Ectodermal cell (in vitro differentiated cells): ENCODE measurements at regions not wholly inside any gene's neighbourhood (a gene's known extent, or its start where the extent isn't known, plus 50 kb on each side); places are given as distances from the start of the nearest gene placed in this dataset.

Source experiments
- H3K27ac ChIP-seq: 2 replicates; pipeline ENCODE4 v1.7.0; 2013; ENCODE audit warnings: mild to moderate bottlenecking, low read depth, low read length; ENCODE audit not compliant: insufficient read depth, poor library complexity, severe bottlenecking
- H3K27me3 ChIP-seq: 2 replicates; pipeline ENCODE4 v1.7.0; 2013; ENCODE audit warnings: mild to moderate bottlenecking, low read length; ENCODE audit not compliant: insufficient read depth, control insufficient read depth, poor library complexity, severe bottlenecking
- H3K36me3 ChIP-seq: one replicate; pipeline ENCODE4 v1.7.0; 2013; ENCODE audit warnings: low read length; ENCODE audit not compliant: control insufficient read depth, insufficient read depth
- H3K4me1 ChIP-seq: one replicate; pipeline ENCODE4 v1.7.0; 2013; ENCODE audit warnings: low read length; ENCODE audit not compliant: control insufficient read depth, insufficient read depth
- H3K4me3 ChIP-seq: 2 replicates; pipeline ENCODE4 v1.7.0; 2013; ENCODE audit warnings: low read depth, low read length, control low read depth; ENCODE audit not compliant: insufficient read depth
- H3K9me3 ChIP-seq: 2 replicates; pipeline ENCODE4 v1.7.0; 2013; ENCODE audit warnings: mild to moderate bottlenecking, low read length, moderate library complexity; ENCODE audit not compliant: control insufficient read depth
- WGBS, 2 experiments: methylation state at CpG; one replicate each; pipeline ENCODE4 v1.1.7; 2013; ENCODE audit warnings: missing lambda C conversion rate in 2 of 2; 5-methylcytosine and 5-hydroxymethylcytosine counted together

DNA sequence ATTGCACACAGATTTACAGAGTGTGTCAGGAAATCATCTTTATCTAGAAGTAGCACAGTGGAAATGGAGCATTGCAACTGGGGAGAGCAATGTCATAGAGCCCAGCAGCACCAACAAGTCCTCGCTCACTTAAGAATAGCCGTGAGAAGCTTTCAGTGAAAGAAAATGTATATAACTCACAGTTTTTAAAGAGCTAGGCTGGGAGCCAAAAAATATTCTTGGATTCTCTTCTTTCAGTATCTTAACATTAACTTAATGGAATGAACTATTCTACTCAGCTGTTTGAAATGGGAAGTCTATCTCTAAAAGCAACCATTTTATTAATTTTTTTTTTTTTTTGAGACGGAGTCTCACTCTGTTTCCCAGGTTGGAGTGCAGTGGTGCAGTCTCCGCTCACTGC lies 329.6 kb downstream of the COG6 start:
- H3K27ac ChIP-seq = no peak overlapping the region
- 96 to 97% methylated on average over 4 of the region's 4 CpGs for WGBS, 2 experiments
- H3K9me3 ChIP-seq = no peaks in the 10 kb centered on the region
- no peaks in the 10 kb centered on the region for H3K36me3 ChIP-seq
- H3K4me1 ChIP-seq = no peaks in the 10 kb centered on the region
- H3K4me3 ChIP-seq = no peak overlapping the region
- H3K27me3 ChIP-seq = no peaks in the 10 kb centered on the region

DNA sequence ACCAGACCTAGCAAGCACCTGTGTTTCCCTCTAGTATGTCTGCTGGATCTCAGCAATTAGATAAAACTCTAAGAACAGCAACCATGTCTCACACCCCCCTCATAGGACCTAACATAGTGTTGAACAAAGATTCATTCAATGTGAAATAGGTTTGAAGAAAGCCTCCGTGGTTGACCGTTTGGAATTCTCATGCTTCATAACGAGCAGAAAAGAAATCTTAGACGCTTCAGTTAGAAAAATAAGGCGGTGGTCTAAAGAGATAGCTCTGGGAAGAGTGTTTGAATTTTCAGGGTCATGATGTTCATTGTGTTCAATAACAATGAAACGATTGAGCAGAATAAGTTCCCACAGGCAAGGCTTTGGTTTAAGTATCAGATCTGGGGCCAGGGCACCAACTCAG lies 332.9 kb downstream of the COG6 start:
- WGBS, 2 experiments = 92 to 96% methylated on average over 6 of the region's 6 CpGs
- no peaks in the 10 kb centered on the region for H3K27me3 ChIP-seq
- no peak overlapping the region for H3K4me3 ChIP-seq
- H3K4me1 ChIP-seq = no peaks in the 10 kb centered on the region
- H3K9me3 ChIP-seq = no peaks in the 10 kb centered on the region
- no peaks in the 10 kb centered on the region for H3K36me3 ChIP-seq
- H3K27ac ChIP-seq = no peak overlapping the region

DNA sequence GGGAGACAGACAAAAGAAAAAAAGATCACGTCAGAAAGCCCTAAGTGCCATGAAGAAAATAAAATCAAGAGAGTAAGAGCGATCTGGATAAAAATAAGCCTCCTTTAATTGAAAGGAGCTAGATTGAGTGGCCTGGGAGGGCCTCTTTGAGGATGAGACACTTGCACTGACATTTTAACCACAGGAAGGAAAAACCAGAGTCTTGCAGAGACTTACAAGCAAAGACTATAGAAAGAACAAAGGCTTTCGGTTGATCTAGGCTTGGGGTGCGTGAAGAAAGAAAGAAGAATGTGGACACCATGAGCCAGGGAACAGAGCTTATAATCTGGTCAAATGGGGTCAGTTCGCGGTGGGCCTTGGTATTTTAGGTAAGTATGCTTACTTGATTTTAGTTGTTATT lies 342.7 kb downstream of the COG6 start:
- WGBS, 2 experiments = 93% methylated on average over 6 of the region's 6 CpGs
- no peaks in the 10 kb centered on the region for H3K9me3 ChIP-seq
- no peaks in the 10 kb centered on the region for H3K36me3 ChIP-seq
- no peaks in the 10 kb centered on the region for H3K27me3 ChIP-seq
- no peak overlapping the region for H3K4me3 ChIP-seq
- no peaks in the 10 kb centered on the region for H3K4me1 ChIP-seq
- H3K27ac ChIP-seq = no peak overlapping the region

DNA sequence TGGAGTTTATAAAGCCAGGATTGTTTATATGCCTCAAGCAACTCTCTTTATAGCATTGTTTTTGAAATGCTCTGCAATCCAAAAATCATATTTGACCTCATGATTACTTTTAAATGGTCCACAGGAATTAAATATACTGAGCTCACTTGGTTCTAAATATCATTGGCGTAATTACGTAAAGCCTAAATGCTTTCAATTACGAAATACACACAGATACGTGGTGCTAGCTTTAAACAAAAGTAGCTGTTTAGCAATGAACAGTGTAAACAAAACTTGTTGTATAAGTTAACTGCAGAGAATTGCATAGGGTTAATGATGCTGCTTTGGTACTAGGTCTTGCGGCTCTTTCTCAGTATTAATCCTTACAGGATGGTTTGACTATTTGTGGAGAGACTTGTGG lies 346.6 kb downstream of the COG6 start:
- Histone ChIP-seq H3K9me3 (no peaks in the 10 kb centered on the region), H3K4me1 (no peaks in the 10 kb centered on the region), H3K4me3 (no peak overlapping the region), H3K27ac (no peak overlapping the region), H3K36me3 (no peaks in the 10 kb centered on the region), H3K27me3 (no peaks in the 10 kb centered on the region)
- WGBS, 2 experiments = 96 to 100% methylated on average over 5 of the region's 5 CpGs

DNA sequence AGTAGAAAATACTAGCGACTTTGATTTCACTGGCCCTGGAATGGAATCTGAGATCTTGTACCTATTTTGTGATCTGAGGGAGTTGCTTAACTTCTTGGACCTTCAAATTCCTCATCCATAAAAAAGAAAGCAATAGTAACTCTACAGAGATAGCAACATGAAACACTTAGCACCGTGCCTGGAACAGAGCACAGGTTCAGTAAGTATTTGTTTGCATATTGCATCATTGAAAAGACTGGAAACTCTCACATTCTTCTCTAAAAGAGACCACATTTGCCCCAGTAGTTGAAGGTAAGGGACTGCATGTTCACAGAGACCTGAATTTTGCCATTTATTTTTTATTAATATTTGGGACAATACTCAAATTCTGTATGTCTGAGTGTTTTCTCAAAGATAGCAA lies 358.1 kb downstream of the COG6 start:
- Histone ChIP-seq H3K4me1 (no peaks in the 10 kb centered on the region), H3K9me3 (no peaks in the 10 kb centered on the region), H3K27me3 (no peaks in the 10 kb centered on the region), H3K36me3 (no peaks in the 10 kb centered on the region), H3K4me3 (no peak overlapping the region), H3K27ac (no peak overlapping the region)
- WGBS, 2 experiments = 96 to 100% methylated on average over 2 of the region's 2 CpGs

DNA sequence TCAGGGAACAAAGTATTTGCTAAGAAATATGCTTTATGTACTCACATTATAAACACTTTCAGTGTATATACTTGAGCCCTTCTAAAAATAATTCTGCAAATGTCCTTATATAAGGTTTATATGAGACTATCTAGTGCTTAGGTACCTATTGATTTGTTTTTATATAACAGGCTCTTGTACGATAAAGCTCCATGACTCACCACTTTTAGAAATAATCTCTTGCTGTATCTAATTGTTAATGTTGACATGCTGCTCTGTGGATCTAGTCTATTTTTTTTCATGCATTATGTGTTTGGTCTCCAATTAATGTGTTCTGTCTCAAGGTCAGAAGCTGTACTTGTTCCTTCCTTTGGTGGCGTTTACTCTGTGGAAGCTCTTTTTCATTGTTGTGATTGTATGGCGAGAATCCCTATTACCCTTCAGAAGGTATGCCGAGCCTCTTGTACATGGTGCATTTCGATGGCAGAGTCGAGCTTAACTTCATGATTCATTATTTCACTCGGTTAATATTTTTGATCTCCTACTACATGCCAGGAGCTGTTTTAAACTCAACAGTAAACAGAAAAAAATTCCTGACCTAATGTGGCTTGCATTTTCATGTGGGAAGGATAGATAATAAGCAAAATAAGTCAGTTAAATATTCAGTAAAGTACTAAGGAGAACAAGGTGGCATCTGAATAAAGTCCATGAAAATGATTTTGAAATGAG lies 361.6 kb downstream of the COG6 start:
- no peak overlapping the region for H3K4me3 ChIP-seq
- WGBS, 2 experiments = 84 to 89% methylated on average over 4 to 7 of the region's 7 CpGs
- no peaks in the 10 kb centered on the region for H3K36me3 ChIP-seq

DNA sequence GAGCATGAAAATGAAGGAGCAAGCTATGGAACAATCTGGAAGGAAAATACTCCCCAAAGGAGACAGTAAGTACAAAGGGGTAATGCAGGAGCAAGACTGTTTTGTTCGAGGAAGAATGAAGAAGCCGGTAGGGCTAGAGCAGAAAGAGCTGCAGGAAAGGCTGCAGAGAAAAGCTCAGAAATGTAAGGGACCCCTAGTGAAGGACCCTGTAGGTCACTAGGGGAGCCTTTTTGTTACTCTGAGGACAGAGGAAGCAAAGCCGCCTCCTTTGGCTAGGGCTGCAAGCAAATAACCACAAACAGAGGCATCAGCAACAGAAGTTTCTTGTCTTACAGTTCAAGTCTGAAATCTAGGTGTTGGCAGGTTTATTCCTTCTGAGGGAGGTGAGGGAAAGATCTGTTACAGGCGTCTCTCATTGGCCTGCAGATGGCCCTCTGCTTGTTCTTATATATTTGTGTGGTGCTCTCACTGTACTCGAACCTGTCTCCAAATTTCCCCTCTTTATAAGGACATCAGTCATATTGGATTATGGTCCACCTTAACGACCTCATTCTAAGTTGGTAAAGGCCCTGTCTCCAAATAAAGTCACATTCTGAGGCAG lies 362.3 kb downstream of the COG6 start:
- Histone ChIP-seq H3K4me1 (no peaks in the 10 kb centered on the region), H3K4me3 (no peak overlapping the region), H3K36me3 (no peaks in the 10 kb centered on the region), H3K27ac (no peak overlapping the region), H3K9me3 (no peaks in the 10 kb centered on the region), H3K27me3 (no peaks in the 10 kb centered on the region)
- 44 to 48% methylated on average over 6 of the region's 6 CpGs for WGBS, 2 experiments

More for the DNA sequence above, 361.6 kb downstream of the COG6 start:
- H3K27ac ChIP-seq = no peak overlapping the region
- no peaks in the 10 kb centered on the region for H3K4me1 ChIP-seq
- H3K27me3 ChIP-seq = no peaks in the 10 kb centered on the region
- no peaks in the 10 kb centered on the region for H3K9me3 ChIP-seq

DNA sequence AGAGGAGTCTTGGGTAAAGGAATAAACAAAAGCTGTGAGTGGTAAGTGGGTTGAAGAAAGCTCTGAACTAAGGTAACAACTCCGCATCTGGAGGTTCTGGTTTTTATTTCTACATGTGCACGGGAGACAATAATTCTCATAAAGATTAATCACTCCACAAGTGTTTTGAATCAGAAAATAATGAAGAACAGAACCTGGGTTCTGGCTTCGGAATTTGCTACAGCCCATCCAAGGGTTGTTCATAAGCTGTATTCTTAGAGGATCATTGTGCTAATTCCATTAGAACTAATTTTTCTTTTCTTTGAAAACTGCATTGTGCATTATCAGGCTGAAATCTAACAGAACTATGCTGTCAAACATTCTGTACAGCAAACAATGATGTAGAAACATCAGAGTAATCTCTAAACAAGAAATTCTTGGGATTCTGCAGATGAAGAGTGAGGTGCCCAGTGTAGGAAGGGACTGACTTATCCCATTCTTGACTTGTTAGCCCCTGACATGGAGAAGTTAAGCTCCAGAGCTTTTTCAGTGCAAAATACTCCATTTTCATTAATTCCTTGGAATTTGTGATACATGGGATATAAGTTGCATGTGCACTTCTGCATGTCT lies 368.2 kb downstream of the COG6 start:
- no peaks in the 10 kb centered on the region for H3K9me3 ChIP-seq
- no peak overlapping the region for H3K4me3 ChIP-seq
- no peak overlapping the region for H3K27ac ChIP-seq
- no peaks in the 10 kb centered on the region for H3K36me3 ChIP-seq
- no peaks in the 10 kb centered on the region for H3K4me1 ChIP-seq
- no peaks in the 10 kb centered on the region for H3K27me3 ChIP-seq
- 100% methylated on average over 3 of the region's 3 CpGs for WGBS, 2 experiments

DNA sequence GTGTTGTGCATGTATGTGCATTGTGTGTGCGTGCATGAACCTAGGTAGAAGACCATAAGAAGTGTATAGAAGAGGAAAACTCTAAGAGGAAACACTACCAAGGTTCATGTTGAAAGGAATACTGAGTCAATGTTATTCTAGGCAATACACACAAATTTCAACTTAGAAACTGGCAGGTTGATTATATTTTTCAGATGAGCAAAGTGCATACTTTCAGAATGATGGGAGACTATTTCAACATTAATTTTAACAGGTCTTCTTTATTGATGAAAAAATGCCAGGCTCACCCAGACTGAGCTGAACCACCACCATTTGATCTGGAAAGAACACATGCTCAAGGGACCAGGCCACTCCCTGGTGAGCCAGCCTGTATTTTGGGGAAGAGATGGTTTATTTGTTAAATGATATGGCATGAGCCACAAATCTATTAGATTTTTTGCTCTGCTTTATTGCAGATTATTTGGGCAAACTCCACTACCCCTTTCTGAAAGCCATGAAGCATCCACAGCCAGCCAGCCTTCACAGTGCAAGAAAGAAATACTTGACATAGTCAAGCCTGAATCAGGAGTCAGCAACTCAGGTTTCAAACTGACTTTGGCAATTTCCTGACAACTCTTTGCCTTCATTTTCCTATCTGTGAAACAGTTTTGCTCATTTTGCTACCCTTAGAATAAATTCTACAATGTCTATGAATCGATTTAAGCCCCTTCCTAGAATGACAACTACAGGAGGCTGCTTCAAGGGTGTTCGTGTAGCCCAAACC lies 368.9 kb downstream of the COG6 start:
- H3K4me1 ChIP-seq = no peaks in the 10 kb centered on the region
- no peak overlapping the region for H3K4me3 ChIP-seq
- WGBS, 2 experiments = 86 to 92% methylated on average over 3 of the region's 3 CpGs
- no peaks in the 10 kb centered on the region for H3K36me3 ChIP-seq
- H3K27ac ChIP-seq = no peak overlapping the region
- no peaks in the 10 kb centered on the region for H3K9me3 ChIP-seq
- no peaks in the 10 kb centered on the region for H3K27me3 ChIP-seq
